RKO (cell line): ENCODE measurements at regions not wholly inside any gene's neighbourhood (a gene's known extent, or its start where the extent isn't known, plus 50 kb on each side); places are given as distances from the start of the nearest gene placed in this dataset.

Experiments used
- DNase-seq: peaks from one replicate; pipeline ENCODE4 v3.0.0-alpha.2; 2016; ENCODE audit warnings: low spot score

DNA sequence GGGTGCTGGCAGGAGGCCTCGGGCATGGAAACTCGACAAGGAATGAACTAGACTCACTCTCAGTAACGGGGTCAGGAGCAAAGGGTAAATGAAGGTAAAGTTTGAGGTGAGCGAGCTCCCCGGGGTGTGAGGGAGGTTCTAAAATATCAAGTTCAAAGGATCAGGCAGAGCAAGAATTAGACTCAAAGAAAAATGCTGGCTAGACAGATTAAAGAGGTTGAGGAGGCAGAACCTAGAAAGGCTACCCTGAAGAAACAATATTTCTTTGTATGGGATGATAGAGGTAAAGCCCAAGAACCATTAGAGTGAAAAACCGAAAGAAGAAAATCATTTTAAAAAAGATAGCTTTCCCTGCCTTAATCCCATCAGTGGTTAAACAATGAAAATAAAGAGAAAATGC is 386.7 kb upstream of the MEF2C start:
- DNase-seq, result no peak

DNA sequence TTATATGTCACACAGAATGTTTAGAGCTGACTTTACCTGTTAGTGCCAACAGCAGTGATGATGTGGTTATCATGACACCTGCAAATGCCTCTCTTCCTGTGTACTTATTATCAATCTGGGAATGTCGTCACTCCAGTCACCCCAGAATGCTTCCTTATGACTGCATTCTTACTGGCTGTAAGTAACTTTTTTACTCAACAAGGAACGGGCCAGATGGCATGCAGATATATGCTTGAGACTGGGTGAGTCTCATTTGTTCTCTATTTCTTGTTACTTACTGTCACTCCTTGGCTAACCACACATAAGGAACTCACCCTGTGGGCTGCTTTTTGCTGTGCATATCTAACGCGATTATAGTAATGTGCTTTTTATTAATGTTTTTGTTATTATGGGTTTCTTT is 385.5 kb upstream of the MEF2C start:
- no peak for DNase-seq

DNA sequence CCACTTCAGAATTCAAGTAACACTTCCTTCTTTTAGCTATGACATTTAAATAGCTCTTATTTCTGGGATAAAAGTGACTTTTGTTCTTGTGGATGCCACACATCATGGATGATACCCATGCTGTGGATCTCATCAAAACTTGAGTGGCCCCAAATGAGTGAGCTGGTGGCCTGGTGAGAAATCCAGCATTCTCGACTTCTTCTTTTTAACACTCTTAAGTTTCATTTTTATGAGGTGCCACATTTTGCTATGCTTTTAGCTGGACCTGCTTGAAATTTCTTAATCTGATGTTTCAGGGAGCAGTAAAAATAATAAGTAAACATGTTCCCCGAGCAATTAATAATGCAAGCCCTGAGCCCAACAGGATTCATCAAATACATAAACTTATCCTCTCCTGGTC is 384.8 kb upstream of the MEF2C start:
- DNase-seq, result no peak

DNA sequence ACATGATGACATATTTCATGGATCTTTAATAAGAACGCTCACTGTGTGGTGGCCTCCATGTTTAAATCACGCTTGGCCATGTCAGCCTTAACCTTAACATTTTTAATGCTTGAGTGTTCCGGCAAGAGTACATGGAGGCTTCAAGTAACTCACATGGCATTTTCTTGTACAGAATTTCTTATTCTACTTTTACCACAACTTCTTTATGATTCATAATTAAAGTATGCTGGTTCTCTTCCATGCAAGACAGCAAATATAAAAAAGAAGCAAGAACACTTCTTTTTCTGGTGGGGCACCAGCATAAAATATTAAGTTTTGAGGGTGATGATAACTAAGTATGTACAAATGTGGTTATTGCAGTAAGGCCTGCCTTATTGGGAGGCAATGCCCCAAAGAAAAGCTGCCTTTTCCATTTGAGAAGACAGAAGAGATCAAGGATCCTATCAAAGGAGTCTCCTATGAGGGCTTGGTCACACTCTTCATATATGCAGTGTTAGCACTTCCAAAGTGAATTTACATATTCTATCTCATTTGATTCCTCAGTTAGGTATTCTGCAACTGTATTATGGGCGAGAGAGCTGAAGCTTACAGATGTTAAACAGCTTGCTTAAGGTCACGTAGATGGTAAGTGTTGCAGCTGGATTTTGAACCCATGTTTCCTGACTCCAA is 382.7 kb upstream of the MEF2C start:
- DNase-seq, result peak; percentile 6

DNA sequence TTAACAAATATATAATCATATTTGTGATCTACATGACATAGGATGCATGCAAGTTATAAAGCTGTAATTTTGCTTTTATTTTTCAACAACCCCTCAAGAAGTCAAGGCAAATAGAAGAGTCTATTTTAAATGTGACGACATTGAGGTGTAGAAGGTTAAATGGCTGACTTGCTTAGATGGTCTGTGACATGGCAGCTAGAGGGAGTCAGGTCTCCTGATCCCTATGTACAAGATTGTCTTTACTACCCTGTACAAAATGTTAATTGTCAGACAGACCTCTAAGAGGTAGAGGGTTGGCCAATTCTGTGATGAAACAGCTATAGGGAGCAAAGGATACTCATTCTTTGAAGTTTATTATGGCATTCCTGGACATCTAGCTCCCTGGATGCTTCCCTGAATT is 380.9 kb upstream of the MEF2C start:
- no peak for DNase-seq

DNA sequence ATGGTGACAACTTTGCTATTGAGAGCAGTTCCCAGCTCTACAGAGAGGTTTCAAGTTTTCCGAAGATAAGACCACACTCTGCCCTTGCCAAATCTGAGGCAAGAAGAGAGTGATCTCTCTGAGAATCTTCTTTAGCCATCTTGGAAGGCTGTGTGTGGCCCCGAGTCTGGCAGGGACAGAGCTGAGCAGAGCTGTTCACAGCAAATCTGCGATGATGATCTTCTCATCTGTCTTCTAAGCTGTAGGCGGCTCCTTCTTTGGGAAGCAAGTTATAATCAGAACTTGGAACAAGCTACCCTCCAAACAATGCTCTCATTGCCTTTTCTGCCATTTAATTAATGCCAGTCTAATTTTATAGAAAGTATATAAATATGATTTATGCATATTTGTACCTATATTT is 379.0 kb upstream of the MEF2C start:
- DNase-seq, result no peak

DNA sequence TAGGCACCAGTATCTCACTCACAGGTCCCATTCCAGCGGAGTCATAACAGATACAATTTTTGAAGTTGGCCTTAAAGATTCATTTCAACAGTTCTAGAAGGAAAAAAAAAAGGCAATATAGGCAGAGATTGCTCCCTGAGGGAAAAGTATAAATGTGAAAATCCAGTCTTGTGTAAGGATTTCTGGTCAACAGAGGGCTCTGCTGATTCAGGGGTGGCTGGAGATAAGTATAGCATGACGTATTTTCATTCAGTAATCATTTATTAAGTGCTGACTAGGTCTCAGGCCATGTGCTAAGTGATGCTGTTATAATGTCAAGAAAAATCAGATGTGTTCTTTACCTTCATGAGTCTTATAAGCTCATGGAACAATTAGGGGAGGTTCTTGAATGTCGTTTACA is 377.3 kb upstream of the MEF2C start:
- no peak for DNase-seq

DNA sequence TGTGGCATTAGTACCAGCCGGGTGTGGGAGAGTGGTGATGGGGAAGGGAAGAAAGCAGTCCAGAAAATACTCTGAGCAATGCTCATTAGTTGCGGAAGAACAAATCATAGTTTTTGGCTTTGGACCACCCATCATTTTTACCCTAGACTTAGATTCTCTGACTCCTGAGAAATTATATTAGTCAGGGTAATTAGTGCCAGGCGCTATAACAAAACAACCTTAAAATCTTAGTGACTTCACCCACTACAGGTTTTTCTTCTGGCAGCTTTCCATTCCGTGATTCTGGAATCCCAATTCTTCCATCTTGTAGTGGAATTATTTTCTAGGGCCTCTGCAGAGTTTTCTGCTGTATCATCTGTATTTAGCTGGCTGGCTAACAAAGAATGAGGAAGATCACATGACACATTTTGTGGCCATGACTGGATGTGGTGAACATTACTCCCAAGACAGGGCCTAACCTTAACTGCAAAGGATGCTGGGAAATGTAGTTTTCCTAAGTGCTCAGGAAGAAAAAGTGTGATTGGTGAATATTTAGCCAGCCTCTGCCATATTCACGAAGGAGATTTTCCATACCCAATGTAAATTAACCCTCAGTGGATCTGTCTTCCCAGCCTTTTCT is 373.0 kb upstream of the MEF2C start:
- peak; percentile 67 for DNase-seq

DNA sequence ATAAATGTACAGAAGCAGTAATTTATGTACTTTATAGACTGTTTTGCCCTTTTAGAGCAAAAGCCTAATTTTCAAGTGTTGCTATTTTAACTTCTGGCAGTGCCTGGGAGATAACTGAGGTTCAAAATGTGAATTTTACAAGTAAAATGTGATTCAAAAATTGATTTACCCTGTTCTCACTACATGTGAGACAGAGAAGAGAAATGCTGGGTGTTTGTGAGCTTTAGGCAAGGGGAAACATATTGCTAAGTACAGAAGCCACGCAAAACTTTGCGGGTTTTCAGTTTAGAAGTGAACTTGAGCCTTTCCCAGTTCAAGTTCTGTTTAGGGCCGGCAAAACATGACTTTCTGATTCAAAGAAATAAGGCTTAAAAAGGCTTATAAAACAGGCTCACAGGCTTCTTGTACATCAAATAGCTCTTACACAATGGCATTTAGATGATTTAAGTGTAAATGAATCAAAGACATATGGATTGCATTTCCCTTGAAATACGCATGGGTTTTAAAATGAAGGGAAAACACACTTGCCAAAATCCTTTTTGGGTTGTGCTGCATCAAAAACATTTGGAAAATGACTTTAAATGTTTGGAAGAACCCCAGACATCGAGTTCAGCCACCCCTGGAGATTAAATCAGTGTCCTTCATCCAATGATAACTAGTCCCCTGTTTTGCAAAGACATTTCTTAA is 370.8 kb upstream of the MEF2C start:
- no peak for DNase-seq

DNA sequence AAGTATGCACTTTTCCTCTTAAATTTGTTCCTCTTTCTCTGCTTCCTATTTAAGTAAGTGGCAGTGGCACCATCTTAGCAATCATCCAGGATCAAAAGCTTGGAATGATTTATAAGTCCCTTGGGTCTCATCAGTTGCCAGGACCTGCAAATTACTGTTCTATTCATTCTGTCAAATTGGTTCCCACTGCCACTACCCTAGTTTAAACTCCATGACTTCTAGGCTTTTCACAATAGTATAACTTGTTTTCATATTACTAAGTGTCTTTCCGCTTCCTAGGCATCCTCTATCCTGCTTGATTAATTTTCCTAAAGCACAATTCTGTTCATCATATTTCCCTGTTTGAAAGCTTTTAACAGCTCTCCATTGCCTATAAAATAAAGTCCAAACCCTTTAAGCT is 363.9 kb upstream of the MEF2C start:
- no peak for DNase-seq

DNA sequence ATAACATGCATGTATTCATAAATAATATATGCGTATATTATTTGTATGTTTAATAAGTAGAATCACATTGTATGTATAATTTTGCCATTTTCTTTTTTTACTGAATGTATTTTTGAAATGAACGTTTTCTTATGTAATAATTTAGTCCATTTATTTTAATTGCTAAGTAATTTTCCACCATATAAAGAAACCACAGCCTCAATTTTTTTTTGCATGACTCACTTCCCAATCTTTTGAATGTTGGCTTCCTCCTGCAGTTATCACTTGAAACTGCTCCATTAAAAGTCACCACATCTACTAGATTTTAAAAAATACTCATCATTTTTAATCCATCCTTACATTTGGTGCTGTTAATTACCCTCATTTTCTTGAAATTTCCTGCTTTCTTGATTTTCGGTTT is 363.3 kb upstream of the MEF2C start:
- DNase-seq, result no peak

DNA sequence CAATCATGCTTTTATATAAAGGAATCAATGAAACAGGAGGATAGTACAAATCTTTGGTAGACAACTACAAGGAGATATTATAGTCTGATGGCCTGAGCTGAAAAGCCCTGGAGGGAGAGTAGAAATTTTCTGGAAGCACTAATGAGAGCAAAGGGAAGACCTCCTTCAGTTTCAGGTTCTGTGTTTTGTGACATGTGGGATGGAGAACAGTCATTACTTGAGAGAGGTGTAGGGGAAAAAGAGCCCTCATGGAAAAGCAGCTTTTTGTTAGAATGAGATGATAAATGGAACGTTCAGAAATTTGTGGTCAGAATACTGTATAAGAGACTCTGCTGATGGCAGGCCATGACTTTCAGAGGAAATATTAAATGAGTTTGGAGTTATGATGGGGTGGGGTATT is 360.6 kb upstream of the MEF2C start:
- DNase-seq, result no peak

DNA sequence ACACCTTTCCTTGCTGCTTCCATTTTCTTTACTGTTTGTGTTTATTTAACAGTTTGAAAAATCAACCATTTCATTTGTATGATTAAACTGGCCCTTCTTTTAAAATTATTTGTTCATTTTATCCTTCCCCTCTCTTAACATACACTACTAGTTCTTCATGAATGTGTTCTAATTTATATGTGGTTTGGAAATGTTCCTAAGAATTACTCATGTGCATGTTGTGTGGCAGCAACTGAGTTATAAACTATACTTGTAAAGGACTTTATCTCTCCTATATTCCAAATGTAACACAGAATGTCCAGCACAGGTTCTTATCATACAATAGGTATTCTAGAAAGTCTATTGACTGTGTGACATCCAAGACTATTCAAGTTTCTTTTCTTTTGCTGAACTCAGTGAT is 358.2 kb upstream of the MEF2C start:
- no peak for DNase-seq

DNA sequence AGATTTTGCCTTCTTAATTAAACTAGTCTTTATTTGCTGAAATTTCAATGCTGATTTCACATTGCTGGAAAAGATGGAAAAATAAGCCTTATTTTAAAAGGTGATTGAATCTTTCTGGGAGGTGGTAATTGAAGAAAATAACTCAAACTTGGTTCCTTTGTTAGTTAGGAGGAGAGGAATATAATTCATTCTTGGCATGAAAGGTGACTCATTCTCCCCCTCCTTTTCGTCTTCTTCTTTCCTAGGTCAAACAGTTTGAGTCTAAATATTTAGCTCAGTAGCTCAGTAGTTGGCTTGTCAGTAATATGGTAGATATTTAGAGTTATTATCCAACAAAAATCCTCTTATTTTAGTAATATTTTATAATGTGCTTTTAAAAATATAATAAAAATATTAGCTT is 353.9 kb upstream of the MEF2C start:
- DNase-seq, result no peak

DNA sequence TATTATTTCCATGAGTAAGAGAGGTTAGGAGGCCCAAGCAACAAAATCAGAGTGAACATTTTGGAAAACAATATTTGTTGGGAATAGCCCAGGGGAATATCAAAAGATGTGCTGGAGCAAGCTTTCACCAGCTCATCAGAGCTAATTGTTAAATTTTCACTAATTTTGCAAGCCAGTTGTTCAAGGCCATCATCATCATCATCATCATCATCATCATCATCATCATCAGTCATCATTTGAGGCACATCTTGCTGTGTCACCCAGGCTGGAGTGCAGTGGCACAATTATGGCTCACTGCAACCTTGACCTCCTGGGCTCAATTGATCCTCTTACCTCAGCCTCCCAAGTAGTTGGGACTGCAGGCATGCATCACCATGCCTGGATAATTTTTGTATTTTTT is 350.5 kb upstream of the MEF2C start:
- DNase-seq, result no peak

DNA sequence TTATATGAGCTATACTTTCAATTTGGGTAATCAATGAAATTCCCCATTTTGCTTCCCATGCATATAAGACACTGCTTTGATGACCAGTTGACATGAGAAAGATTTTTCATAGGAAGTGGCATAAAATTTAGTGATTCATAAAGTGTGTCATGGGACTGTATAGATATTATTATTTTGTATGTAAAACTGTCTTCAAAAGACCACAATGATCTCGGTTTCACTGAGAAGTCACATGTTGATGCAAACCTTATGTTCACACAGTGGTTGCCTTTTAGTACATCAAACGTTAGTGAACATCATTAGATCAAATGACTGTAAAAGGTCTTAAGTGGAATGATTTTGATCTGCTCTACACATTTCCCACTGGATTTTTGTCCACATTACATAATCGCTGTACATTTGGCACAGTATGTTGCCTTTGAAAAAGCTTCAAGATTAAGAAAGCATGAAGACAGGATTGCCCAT is 349.2 kb upstream of the MEF2C start:
- no peak for DNase-seq

DNA sequence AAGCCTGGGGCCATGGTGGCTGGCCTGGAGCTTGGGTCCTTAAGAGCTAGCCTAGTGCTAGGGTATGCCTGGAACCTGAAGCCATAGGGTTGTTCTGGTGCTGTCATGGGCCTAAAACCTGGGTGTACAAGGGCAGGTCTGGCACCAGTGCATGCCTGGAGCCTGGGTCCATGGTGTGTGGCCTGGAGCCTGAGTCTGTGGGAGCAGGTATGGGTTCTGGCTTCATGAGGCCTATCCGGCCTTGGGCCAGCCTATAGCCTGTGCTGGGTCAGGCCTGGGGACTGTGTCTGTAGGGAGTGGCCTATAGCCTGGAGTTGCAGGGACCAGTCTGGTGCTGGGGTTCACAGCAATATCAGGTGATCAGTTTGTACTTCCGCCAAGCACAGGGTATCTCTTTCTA is 347.2 kb upstream of the MEF2C start:
- DNase-seq, result no peak

DNA sequence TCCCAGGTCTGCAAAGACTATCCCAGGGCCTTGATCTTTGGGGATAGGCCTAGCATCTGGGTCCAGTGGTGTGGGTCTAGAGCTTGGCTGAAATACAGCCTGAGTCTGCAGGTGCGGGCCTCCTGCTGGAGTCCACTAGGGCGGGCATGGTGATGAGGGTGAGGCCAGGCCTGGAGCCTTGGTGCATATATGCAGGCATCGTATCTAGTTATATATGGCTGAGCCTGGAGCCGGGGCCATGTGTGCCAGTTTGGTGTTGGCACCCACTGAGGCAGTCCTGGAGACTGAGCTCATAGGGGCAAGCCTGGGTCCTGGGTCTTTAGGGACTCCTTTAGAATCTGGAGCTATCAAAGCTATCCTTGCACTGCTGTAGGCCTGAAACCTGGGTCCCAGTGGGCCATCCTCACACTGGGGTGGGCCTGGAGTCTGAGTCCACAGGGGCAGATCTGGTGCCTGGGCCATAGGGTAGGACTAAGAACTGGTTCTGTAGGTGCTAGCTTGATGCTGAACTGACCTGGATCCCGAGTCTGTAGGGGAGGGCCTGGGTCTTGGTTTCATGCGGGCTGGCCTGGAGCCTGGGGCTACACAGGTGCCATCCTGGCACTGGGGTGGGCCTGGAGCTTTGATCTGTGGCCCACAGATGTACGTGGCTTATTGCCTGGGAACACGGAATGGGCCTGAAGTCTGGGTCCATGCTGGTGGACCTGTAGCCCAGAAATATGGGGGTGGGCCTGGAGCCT is 346.5 kb upstream of the MEF2C start:
- no peak for DNase-seq

DNA sequence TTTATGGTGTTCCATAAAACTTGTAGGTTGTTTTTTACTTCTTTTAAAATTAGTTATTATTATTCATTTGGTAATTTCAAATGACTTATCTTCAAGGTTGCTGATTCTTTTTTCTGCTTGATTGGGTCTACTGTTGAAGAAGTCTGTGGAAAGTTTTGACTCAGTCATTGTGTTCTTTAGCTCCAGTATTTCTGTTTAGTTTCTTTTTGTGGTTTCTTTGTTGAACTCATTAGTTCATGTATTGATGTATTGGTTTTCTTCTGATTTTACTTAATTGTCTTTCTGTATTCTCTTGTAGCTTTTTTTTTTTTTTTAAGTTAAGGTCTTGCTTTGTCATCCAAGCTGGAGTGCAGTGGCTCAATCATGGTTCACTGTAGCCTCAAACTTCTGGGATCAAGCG is 345.4 kb upstream of the MEF2C start:
- no peak for DNase-seq

DNA sequence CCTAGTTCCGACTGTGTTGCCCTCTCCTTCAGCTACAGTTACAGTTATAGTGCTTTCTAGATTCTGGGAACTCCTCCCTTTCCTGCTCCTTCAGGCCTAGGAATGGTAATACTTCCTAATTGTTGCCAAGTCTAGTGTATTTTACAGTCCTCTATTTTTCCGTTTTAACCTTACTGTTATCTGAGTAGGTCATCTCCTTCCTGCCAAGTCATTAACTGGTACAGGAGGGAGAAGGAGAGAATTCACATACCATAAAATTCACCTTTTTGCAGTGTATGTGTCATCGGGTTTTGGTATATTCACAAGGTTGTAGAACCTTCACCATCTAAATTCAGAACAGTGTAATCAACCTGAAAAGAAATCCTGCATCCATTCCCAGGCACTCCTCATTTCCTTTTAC is 335.4 kb upstream of the MEF2C start:
- no peak for DNase-seq

DNA sequence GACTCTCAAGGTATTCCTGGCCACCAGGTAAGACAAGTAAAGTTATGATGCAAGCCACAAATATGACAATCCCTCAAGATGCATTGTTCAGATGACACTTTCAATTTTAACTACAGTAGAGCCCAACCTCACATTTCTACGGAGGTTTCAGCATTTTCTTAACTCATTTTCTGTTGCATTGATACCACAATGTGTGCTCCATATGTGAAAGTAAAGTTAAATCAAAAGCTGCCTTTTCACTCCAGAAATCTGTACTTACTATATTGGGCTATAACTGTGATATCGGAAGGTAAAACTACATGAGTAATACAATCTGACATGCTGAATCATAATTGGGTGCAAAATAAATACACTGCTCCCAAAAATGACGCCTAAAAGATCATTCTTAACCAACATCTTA is 333.6 kb upstream of the MEF2C start:
- no peak for DNase-seq

DNA sequence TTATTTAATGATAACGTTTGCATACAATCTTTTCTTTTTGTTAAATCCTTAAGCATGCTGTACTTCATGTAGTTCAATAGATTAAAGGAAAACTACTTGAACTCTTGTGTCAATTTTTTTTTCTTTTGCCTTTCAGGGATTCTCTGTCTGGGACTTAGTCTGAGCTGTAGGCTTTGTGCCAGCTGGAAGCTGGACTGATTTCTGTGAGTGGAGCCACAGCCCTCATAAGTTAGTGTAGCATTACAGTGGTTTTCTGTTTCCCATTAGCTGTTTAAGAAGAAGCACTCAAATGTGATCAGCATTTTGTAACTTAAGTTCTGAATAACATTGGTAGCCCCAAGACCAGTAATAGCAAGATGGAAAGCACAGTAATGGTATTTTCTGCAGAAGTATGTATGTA is 330.6 kb upstream of the MEF2C start:
- no peak for DNase-seq

DNA sequence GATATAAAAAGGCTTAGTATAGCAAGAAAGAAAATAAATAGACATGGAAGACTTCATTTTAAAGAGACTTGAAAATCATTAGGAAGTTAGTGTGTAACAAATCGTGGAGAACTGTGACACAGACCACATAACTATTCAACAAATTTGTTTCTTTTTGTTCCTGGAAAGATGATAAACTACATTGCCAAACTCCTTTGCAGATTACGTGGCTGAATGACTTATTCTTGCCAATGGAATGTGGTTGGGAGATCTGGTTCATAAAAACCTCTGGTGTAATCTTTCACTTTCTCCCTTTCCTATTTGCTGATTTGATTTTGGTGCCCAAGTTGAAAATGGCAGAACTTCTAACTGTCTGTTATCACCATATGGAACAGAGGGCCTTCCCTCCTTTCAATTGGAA is 328.9 kb upstream of the MEF2C start:
- DNase-seq, result peak; percentile 12
